Panc1 (cell line): ENCODE measurements at regions not wholly inside any gene's neighbourhood (a gene's known extent, or its start where the extent isn't known, plus 50 kb on each side); places are given as distances from the start of the nearest gene placed in this dataset.

Experiments
- CTCF ChIP-seq: fragments of 450-650 bp; IDR thresholded peaks from 2 replicates; pipeline ENCODE4 v1.5.1; 2017; ENCODE audit warnings: mild to moderate bottlenecking
- REST ChIP-seq, 2 experiments: IDR thresholded peaks; 2 replicates each; pipeline ENCODE4 v1.6.1; 2011 to 2012; ENCODE audit warnings: low read depth in 2 of 2, control low read depth in 1 of 2, low read length in 1 of 2, mild to moderate bottlenecking in 1 of 2, moderate library complexity in 1 of 2; ENCODE audit not compliant: insufficient read depth in 1 of 2
- SIN3A ChIP-seq: IDR thresholded peaks from 2 replicates; pipeline ENCODE4 v1.6.1; 2012; ENCODE audit warnings: low read depth, mild to moderate bottlenecking, low read length, moderate library complexity, borderline replicate concordance; ENCODE audit not compliant: insufficient read depth

GRCh38 chr10:78395162-78395561 is 361.5 kb downstream of the RPS24 start:
- no peak for TF ChIP-seq CTCF
- no peak for TF ChIP-seq SIN3A
- no peak for TF ChIP-seq REST (IDR thresholded peaks at IDR 0.05; ENCODE audit: insufficient read depth in 1 of 2, low read depth in 2 of 2, low read length in 1 of 2)
